NCI-H345 (cell line): ENCODE measurements at regions not wholly inside any gene's neighbourhood (a gene's known extent, or its start where the extent isn't known, plus 50 kb on each side); places are given as distances from the start of the nearest gene placed in this dataset.
"Not testable (repeated sequence)": the region's sequence is repeated elsewhere in the genome, so short reads cannot be mapped to it uniquely, and the experiment has no call there.

Experiments
- DNase-seq: peaks from one replicate; lab custom pipeline; 2025; lab: John Stamatoyannopoulos, UW

DNA sequence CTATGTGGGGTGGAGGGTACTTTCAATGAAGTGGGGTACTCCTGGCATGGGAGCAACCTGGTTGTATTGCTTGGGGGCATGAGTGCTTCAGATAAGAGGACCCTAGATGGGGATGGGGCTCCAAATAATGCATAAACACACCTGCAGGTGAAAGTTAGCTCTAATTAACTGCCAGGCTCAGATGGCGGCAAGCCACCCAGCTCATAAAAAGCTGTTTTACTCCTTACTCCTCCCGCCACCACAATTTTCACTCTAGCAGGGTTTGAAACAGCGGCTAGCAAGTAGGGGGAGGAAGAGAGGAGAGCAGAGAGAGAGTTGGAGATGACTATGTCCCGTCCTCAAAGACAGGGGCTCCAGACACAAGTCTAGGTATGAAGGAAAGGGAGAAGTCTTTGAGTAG, 117.7 kb upstream of the WSCD1 start:
- DNase-seq, result no peak

DNA sequence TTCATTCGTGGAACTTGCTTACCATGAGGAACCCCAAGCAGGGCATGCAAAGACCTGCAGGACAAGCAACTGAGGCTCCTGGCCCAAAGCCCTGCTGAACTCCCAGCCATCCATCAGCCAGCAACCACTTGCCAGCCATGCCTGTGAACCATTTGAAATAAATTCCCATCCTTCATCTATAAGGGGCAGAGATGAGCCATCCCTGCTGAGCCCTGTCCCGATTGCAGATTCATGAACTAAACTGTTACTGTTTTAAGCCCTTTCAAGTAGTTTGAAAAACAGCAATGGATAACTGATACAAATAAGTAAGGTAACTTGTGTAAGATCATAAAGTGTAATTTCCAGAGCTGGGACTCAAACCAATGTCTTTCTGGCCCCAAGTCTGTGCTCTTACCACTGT, 114.4 kb upstream of the WSCD1 start:
- DNase-seq, result no peak

DNA sequence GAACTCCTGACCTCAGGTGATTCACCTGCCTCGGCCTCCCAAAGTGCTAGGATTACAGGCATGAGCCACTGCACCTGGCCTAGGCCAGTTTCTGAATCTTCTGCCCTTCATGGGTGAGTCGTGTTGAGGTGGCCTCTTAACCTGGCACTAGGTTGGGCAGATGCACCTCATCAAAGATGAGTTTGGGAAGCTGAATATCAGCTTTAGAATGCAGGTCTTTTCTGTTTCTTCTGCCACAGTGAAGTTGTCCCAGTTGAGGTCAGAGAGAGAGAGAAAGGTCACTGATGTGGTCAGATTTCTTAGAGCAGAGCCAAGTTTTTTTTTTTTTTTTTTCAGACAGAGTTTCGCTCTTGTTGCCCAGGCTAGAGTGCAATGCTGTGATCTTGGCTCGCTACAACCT, 111.3 kb upstream of the WSCD1 start:
- no peak for DNase-seq

DNA sequence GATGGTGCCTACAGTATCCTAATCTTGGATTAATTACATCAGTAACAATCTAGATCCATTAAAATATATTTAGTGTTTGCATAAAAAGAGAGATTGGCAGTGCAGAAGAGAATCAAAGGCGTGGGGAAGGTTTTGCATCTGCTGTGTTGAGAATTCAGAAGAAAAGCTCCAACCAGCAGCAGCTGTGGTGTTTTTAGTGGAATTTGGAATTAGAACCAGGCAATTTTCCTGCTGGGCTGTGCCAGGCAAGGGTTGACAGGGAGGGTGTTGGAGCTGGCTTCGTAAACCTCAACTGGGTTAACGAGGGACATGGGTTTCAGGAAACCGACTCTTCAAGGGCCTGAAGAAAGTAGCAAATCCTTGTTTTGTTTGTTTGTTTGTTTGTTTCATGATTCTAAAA, 107.8 kb upstream of the WSCD1 start:
- no peak for DNase-seq

DNA sequence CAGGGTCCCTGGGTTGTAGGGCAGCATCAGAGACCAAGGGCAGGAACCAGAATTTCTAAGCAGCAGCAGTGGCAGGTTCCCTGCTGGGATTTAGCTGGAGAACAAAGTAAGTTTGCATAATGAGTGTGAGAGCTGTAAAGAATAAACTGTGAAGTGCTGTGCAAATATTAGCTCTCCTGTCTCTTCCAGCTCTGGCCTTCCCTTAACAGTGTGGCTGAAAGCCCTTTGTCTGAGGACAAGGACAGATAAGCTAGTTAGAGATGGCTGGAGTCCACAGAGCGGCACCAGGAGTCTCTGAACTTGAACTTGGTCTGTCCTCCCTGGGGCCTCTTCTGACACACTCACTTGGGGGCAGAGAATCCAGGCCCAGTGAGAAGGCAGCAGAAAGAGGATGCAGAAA, 98.2 kb upstream of the WSCD1 start:
- peak; percentile 80 for DNase-seq

DNA sequence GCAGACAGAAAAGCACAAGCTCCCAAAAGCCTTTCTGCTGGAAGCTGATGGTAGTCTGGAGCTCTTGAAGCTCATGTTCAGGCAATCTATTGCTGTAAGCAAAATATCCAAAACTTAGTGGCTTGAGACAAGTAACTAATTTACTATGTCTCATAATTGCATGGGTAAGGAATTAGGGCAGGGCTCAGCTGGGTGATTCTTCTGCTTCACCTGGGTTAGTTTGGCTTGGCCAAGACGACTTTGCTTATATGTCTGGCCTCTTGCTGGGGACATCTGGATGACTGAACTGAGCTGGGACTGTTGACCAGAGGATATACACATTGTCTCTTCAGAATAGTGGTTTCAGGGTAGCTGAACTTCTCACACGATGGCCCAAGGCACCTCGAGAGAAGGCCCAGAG, 96.8 kb upstream of the WSCD1 start:
- DNase-seq, result no peak

DNA sequence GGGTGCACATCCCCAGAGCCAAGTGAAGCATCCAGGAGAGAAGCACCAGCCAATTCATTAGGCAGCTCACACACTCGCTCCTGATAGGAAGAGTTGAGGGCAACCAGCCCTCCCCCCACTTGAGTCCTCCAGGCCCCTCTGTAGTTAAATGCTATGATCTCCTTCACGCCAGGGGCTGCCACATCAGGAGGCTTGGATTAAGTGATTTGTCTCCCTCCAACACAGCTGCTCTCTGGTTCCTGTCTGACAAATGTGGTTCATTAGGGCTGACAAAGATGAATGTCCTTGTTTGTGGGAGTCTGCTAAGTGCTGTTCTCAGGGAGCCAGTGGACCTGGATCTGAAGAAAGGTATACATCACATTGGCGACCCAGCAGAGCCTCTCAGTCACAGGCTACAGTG, 94.5 kb upstream of the WSCD1 start:
- DNase-seq, result peak; percentile 36

DNA sequence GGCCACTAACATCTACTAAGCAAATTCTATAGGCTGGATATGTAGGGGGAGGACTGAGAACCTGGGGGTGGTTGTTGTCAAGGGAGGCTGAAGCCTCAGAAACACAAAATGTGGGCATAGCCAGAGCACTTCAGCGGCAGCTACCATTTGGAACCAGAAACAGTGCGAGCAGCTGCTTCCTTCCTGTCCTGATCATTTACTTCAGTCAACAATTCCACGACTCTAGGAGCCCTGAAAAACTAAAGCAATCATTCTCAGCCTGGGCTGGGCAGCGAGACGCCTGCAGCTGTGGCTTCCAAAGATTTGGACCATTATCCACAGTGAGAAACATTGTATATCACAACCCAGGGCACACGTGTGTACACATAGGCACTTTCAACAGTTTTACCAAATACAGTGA, 93.9 kb upstream of the WSCD1 start:
- DNase-seq, result no peak

DNA sequence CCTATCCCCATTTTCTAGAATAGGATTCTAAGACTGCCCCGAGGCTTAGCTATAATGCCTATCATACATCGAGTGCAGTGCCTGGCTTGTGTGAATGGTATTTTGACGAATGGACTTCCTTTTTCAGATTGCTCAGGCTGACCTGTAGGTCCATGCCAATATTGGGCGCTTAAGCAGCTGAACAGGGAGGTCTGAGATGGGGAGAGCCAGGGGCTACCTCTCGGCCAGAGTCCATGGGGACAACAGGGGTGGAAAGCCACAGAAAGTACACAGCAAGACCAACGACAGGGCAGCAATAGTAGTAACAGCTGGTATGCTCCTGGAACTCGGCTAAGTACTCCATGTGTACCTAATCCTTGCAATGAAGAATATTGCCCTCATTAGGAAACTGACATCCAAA, 91.7 kb upstream of the WSCD1 start:
- no peak for DNase-seq

DNA sequence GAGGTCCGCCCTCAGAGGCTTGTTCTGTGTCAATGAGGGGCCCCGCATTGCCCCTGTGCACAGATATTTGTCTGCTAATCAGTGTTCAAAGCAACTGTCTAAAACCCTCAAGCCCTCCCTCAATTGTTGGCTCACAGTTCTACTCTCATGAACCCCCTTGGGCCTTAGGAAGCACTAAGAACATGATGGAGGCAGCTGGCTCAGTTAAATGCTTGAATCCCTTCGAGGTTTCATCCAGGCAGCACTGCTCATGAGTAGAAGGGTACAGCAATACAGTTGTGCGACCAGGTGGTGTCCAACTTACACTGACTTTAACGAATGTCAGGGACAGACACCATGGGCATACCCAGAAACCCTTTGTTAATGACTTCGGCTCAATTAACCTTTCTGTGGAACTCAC, 89.2 kb upstream of the WSCD1 start:
- no peak for DNase-seq

DNA sequence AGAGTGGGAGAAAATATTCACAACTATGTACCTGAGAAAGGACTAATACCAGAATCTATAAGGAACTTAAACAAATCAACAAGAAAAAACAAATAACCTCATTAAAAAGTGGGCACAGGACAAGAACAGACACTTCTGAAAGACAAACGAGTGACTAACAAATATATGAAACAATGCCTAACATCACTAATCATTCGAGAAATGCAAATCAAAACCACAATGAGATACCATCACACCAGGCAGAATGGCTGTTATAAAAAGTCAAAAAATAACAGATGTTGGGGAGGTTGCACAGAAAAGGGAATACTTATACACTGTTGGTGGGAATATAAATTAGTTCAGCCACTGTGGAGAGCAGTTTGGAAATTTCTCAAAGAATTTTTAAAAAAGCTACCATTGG, 83.5 kb upstream of the WSCD1 start:
- no peak for DNase-seq

DNA sequence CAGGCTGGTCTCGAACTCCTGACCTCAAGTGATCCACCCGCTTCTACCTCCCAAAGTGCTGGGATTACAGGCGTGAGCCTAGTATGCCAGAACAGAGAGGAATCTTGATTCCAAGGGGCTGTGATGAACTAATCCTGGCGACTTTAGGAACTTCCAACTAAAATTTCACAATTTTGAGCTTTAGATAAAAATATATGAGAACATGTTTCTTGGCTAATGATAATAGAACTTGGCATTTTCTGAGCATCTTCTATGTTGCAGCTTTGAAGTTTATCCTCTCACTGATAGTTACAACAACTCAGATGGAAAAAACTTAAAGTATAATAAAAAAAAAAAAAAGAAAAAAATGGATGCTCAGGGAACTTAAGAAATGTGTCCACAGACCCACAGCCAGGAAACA, 69.8 kb upstream of the WSCD1 start:
- no peak for DNase-seq

DNA sequence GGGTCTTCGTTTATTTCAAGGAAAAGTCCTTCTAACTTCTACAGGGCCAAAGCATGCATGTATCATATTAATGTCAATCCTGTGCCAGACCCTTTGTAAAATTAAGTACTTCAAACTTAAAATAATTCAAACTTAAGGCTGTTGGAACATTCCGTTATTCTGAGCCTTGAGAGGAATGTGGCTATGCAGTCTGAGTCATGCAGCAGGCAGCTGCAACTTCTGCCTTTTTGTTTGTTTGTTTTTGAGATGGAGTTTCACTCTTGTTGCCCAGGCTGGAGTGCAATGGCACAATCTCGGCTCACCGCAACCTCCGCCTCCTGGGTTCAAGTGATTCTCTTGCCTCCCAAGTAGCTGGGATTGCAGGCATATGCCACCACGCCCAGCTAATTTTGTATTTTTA, 67.0 kb upstream of the WSCD1 start:
- not testable (repeated sequence) for DNase-seq

DNA sequence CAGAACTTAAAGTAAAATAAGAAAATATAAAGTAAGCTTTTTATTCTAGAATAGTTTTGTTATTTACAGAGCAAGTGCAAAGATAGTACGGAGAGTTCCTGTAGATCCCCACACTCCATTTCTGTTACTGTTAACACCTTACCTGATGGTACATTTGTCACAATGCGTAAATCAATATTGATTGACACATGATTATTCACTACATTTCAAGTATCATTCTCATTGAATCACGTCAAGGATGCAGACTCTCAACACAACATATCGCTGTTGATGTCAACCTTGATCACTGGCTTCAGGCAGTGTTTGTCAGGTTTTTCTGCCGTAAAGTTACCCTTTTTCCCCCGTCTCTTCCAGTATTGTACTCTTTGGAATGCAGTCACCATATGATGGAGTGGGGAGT, 64.2 kb upstream of the WSCD1 start:
- no peak for DNase-seq

DNA sequence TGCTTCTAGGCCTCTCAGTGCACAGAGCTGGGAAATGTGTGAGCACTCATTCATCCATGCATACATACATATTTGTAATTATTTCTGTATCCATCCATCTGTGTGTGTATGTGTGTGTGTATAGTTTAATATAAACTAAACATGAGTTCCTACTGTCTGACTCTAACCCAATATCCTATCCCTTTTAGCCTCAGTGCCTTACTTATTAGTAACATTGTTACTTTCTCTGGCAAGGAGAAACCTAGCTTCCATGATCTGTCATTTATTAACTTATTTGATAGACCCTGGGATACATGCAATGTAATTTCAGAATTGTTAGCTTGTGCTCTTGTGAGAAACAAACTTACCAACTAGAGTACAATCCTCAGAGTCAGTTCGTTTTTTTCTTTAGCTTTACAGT, 59.0 kb upstream of the WSCD1 start:
- DNase-seq, result no peak

DNA sequence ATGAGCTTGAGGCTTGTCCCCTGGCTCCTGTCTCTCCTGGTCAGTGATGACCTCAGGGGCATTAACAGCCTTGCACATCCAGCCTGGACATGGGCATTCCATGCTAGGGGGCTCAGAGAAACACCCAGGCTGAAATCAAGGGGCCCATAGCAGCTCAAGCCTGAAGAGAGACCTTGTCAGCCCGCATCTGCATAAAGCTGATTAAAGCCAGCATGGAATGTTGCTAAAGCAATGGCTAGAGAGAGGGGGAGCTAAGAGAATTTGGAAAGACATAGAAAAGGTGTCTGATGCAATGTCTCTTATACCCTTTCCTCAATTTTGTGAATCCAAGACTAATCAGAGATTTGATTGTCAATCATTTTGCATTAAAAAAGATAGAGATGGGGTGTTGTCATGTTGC, 51.4 kb upstream of the WSCD1 start:
- no peak for DNase-seq

DNA sequence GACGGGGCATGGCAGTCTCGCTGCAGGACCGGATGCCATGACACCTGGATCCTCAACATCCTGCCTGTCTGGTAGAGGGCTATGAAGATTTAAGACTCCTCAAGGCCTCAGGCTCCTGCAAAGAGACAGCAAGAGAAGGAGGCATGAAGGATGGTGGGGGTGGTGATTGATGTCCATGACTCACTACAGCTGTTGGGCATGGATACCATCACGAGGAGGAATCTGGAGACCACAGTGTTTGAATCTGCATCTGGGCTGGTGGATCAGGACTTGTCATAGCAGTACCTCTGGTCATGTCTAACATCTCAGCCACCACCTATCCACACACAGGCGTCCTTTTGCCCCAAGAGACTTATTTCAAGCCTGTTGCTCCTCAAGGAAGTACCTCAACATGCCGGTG, 50.2 kb upstream of the WSCD1 start:
- DNase-seq, result no peak

DNA sequence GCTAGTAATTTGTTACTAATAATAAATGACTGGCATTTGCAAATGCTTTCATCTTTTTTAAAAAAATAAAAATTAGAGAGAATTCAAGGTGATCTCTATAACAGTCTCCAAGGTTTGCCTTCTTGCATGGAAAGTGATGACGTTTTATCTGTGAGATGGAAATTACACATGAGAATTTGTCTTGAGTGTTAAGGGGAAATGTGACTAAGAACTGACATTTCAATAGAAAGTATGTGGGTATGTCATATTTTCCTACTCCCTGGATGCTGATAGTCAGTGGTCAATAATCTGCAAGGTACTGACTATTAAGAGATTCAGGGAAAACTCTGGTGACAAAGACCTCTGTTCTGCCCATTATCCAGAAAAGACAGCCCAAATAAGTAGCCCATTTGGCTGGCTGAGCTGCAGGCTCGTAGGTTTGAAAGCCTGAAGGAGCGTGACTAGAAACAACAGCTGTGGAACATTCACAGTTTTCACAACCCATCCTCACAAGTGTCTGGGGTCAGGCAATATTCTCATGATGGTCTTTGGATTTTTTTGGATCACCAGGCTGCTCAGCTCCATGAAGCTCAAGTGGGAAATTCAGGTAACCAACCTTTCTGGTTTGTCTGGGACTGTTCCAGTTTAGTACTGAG, 49.7 kb upstream of the WSCD1 start:
- DNase-seq, result no peak
